ENCODE measurements at regions not wholly inside any gene's neighbourhood (a gene's known extent, or its start where the extent isn't known, plus 50 kb on each side); places are given as distances from the start of the nearest gene placed in this dataset.

DNA sequence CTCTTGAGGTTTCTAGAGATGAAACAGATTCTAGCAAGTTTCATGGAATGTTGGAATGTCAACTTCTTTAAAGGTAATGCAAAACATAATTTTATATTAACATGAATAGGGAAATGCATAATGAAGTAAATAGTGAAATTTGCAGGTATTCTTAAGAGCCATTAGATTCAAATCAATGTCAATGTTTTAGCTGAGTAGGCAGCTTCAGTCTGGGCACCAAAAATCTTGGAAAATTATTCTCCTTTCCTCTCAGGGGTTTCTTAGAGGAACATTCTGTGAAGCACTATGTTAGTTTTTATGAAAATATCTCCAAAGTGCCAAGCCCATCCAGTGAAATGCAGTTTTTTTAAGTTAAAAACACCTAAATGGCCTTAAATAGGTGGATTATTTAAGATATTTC lies 300.8 kb downstream of the PAX1 start:
- TF ChIP-seq, protein P1, sequence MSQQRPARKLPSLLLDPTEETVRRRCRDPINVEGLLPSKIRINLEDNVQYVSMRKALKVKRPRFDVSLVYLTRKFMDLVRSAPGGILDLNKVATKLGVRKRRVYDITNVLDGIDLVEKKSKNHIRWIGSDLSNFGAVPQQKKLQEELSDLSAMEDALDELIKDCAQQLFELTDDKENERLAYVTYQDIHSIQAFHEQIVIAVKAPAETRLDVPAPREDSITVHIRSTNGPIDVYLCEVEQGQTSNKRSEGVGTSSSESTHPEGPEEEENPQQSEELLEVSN (IDR thresholded peaks at IDR 0.05) = no peak
- TF ChIP-seq POLR2AphosphoS5 (IDR thresholded peaks at IDR 0.05; ENCODE audit: low read depth, low read length) = no peak
- TF ChIP-seq SUZ12 (IDR thresholded peaks at IDR 0.05; ENCODE audit: low read length) = no peak
- no peak for TF ChIP-seq YY1 (IDR thresholded peaks at IDR 0.05; ENCODE audit: low read depth, low read length)
- TF ChIP-seq SAP30 (IDR thresholded peaks at IDR 0.05; ENCODE audit: insufficient read depth, insufficient replicate concordance, low read length) = no peak
- TF ChIP-seq, protein P2, sequence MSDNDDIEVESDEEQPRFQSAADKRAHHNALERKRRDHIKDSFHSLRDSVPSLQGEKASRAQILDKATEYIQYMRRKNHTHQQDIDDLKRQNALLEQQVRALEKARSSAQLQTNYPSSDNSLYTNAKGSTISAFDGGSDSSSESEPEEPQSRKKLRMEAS (IDR thresholded peaks at IDR 0.05) = no peak
- TF ChIP-seq, protein P3, sequence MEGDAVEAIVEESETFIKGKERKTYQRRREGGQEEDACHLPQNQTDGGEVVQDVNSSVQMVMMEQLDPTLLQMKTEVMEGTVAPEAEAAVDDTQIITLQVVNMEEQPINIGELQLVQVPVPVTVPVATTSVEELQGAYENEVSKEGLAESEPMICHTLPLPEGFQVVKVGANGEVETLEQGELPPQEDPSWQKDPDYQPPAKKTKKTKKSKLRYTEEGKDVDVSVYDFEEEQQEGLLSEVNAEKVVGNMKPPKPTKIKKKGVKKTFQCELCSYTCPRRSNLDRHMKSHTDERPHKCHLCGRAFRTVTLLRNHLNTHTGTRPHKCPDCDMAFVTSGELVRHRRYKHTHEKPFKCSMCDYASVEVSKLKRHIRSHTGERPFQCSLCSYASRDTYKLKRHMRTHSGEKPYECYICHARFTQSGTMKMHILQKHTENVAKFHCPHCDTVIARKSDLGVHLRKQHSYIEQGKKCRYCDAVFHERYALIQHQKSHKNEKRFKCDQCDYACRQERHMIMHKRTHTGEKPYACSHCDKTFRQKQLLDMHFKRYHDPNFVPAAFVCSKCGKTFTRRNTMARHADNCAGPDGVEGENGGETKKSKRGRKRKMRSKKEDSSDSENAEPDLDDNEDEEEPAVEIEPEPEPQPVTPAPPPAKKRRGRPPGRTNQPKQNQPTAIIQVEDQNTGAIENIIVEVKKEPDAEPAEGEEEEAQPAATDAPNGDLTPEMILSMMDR (IDR thresholded peaks at IDR 0.05; ENCODE audit: control extremely low read depth in 1 of 3, insufficient read depth in 1 of 3, low read depth in 1 of 3, low read length in 3 of 3) = no peak
- TF ChIP-seq, protein P4, sequence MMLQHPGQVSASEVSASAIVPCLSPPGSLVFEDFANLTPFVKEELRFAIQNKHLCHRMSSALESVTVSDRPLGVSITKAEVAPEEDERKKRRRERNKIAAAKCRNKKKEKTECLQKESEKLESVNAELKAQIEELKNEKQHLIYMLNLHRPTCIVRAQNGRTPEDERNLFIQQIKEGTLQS (IDR thresholded peaks at IDR 0.05; ENCODE audit: insufficient read depth, low read depth, low read length) = no peak
- TF ChIP-seq POLR2A (IDR thresholded peaks at IDR 0.05; ENCODE audit: control extremely low read depth in 1 of 2, low read depth in 2 of 2, low read length in 2 of 2) = no peak
- no peak for TF ChIP-seq EZH2 (IDR thresholded peaks at IDR 0.05; ENCODE audit: low read depth, low read length, severe bottlenecking)
- no peak for TF ChIP-seq MAFK (IDR thresholded peaks at IDR 0.05; ENCODE audit: low read depth, low read length)
- TF ChIP-seq CHD2 (IDR thresholded peaks at IDR 0.05; ENCODE audit: low read length) = no peak

Data from H1 (cell line).